MM.1S (cell line): ENCODE measurements at regions not wholly inside any gene's neighbourhood (a gene's known extent, or its start where the extent isn't known, plus 50 kb on each side); places are given as distances from the start of the nearest gene placed in this dataset.

ENCODE experiments used
- DNase-seq: peaks from one replicate; pipeline ENCODE4 v3.0.0-alpha.2; 2015
- H2AFZ ChIP-seq: fragments of 300-600 bp; sonication (generic); 2 replicates; pipeline ENCODE4 v1.6.0; 2016; ENCODE audit warnings: antibody characterized with exemption, low read length
- H3F3A ChIP-seq: fragments of 300-600 bp; sonication (generic); 2 replicates; pipeline ENCODE4 v1.6.1; 2016; ENCODE audit warnings: mild to moderate bottlenecking, antibody characterized with exemption, low read length, moderate library complexity, mixed read lengths; ENCODE audit not compliant: insufficient read depth
- H3K27ac ChIP-seq: fragments of 300-600 bp; sonication (generic); 2 replicates; pipeline ENCODE4 v1.5.1; 2016; ENCODE audit warnings: mild to moderate bottlenecking, low read length
- H3K27me3 ChIP-seq: fragments of 300-600 bp; sonication (generic); replicated peaks from 2 replicates; pipeline ENCODE4 v1.6.0; 2016; ENCODE audit warnings: low read length; ENCODE audit not compliant: insufficient read depth
- H3K36me3 ChIP-seq: fragments of 300-600 bp; sonication (generic); replicated peaks from 2 replicates; pipeline ENCODE4 v1.6.1; 2016; ENCODE audit warnings: mild to moderate bottlenecking, low read length, mixed read lengths; ENCODE audit not compliant: insufficient read depth
- H3K4me1 ChIP-seq: fragments of 300-600 bp; sonication (generic); 2 replicates; pipeline ENCODE4 v1.6.1; 2016; ENCODE audit warnings: low read length, mixed read lengths
- H3K4me2 ChIP-seq: fragments of 300-600 bp; sonication (generic); 2 replicates; pipeline ENCODE4 v1.6.0; 2016; ENCODE audit warnings: low read depth, low read length
- H3K4me3 ChIP-seq: fragments of 300-600 bp; sonication (generic); 2 replicates; pipeline ENCODE4 v1.5.1; 2016; ENCODE audit warnings: low read length, mixed read lengths
- H3K79me2 ChIP-seq: fragments of 300-600 bp; sonication (generic); 2 replicates; pipeline ENCODE4 v1.6.1; 2016; ENCODE audit warnings: mixed run types, low read length, mixed read lengths
- H3K9ac ChIP-seq: fragments of 300-600 bp; sonication (generic); 2 replicates; pipeline ENCODE4 v1.6.1; 2016; ENCODE audit warnings: low read length, mixed read lengths
- H3K9me2 ChIP-seq: fragments of 300-600 bp; sonication (generic); replicated peaks from 2 replicates; pipeline ENCODE4 v1.6.1; 2016; ENCODE audit warnings: mild to moderate bottlenecking, low read length, mixed read lengths; ENCODE audit not compliant: insufficient read depth
- H3K9me3 ChIP-seq: fragments of 300-600 bp; sonication (generic); replicated peaks from 2 replicates; pipeline ENCODE4 v1.6.1; 2016; ENCODE audit warnings: mild to moderate bottlenecking, low read length, mixed read lengths; ENCODE audit not compliant: insufficient read depth
- H4K20me1 ChIP-seq: fragments of 300-600 bp; sonication (generic); 2 replicates; pipeline ENCODE4 v1.6.1; 2016; ENCODE audit warnings: mild to moderate bottlenecking, low read length, moderate library complexity, mixed read lengths; ENCODE audit not compliant: insufficient read depth
- EZH2 ChIP-seq: fragments of 300-600 bp; sonication (generic); optimal IDR thresholded peaks from 2 replicates; pipeline ENCODE3; 2017; ENCODE audit warnings: low read depth, mild to moderate bottlenecking, antibody characterized with exemption, low read length, mixed read lengths
- EZH2phosphoT487 ChIP-seq: fragments of 300-600 bp; sonication (generic); IDR thresholded peaks from 2 replicates; pipeline ENCODE4 v1.6.1; 2018; ENCODE audit warnings: antibody characterized with exemption, low read length
- TF ChIP-seq, protein P1 (sequence below): fragments of 300-600 bp; sonication (generic); IDR thresholded peaks from 2 replicates; pipeline ENCODE4 v1.5.1; 2016; ENCODE audit warnings: antibody characterized with exemption, low read length, mixed read lengths

DNA sequence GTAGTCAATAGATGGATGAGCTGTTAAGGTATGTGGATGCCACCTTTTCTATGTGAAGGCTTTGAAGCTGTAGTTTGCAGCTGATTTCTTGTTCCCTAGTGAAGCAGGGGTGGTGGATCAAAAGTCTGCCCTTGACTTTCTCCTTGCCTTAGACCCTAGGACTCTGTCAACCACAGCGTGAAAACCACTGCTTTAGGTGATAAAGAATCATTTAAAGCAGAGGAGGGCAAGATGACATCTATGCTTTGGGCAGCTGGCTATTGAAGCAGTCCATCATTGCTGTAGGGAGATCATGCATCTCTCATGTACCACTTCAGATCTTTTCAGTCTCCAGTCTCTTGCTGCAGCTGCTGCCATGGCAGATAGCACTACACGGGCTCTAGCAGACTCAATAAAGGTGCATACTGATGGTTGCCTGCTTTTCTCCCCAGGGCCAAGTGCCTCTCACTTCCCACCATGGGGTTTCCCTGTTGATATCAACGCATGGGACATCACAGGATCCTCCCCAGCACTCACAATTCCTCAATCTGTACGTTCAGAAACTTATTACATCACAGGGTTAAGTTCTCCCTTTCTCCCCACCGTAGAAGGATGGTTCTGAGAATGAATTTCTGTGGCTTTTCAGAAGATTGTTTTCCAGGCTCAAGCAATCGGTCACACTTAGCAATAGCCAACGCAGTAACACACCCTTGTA lies 122.0 kb upstream of the STMND1 start:
- H3K9ac ChIP-seq = no peak overlapping the region
- no peak for DNase-seq
- H3K4me1 ChIP-seq = no peaks in the 10 kb centered on the region
- H3K36me3 ChIP-seq = no peaks in the 10 kb centered on the region
- H3K4me3 ChIP-seq = no peak overlapping the region
- no peaks in the 10 kb centered on the region for H3K9me3 ChIP-seq
- no peaks in the 10 kb centered on the region for H3K27me3 ChIP-seq
- H3K79me2 ChIP-seq = no peaks in the 10 kb centered on the region
- no peaks in the 10 kb centered on the region for H3F3A ChIP-seq
- no peaks in the 10 kb centered on the region for H3K9me2 ChIP-seq
- H3K27ac ChIP-seq = no peak overlapping the region
- TF ChIP-seq, protein P1, sequence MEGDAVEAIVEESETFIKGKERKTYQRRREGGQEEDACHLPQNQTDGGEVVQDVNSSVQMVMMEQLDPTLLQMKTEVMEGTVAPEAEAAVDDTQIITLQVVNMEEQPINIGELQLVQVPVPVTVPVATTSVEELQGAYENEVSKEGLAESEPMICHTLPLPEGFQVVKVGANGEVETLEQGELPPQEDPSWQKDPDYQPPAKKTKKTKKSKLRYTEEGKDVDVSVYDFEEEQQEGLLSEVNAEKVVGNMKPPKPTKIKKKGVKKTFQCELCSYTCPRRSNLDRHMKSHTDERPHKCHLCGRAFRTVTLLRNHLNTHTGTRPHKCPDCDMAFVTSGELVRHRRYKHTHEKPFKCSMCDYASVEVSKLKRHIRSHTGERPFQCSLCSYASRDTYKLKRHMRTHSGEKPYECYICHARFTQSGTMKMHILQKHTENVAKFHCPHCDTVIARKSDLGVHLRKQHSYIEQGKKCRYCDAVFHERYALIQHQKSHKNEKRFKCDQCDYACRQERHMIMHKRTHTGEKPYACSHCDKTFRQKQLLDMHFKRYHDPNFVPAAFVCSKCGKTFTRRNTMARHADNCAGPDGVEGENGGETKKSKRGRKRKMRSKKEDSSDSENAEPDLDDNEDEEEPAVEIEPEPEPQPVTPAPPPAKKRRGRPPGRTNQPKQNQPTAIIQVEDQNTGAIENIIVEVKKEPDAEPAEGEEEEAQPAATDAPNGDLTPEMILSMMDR = no peak
- TF ChIP-seq EZH2phosphoT487 (no peak), EZH2 (no peak)
- H4K20me1 ChIP-seq = no peaks in the 10 kb centered on the region
- no peak overlapping the region for H2AFZ ChIP-seq
- H3K4me2 ChIP-seq = no peak overlapping the region

DNA sequence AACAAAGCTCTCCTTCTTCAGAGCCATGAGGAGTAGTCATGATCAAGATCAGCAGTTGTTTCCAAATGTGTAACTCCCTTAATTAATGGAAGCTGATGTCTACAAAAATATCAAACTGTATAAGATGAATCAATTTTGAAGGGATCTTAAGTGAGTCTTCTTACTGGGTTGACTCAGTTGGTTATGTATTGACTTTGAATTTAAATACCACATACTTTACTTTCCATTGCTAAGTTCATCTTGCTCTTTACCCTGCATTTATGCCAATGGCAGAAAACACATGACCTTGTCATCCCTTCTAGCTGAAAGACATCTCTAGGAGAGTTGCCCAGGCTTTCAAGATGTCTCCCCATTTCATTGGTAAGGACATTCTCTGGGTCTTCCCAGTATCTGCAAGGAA lies 123.2 kb upstream of the STMND1 start:
- H3K79me2 ChIP-seq = no peaks in the 10 kb centered on the region
- no peak overlapping the region for H3K9ac ChIP-seq
- no peaks in the 10 kb centered on the region for H3K4me1 ChIP-seq
- no peak overlapping the region for H3K27ac ChIP-seq
- no peaks in the 10 kb centered on the region for H3K9me3 ChIP-seq
- H3K4me3 ChIP-seq = no peak overlapping the region
- no peak for DNase-seq
- no peak overlapping the region for H3K4me2 ChIP-seq
- TF ChIP-seq EZH2 (no peak), EZH2phosphoT487 (no peak)
- TF ChIP-seq, protein P1 = no peak
- H3K9me2 ChIP-seq = no peaks in the 10 kb centered on the region
- no peak overlapping the region for H2AFZ ChIP-seq
- no peaks in the 10 kb centered on the region for H3F3A ChIP-seq
- no peaks in the 10 kb centered on the region for H4K20me1 ChIP-seq
- no peaks in the 10 kb centered on the region for H3K27me3 ChIP-seq
- H3K36me3 ChIP-seq = no peaks in the 10 kb centered on the region

DNA sequence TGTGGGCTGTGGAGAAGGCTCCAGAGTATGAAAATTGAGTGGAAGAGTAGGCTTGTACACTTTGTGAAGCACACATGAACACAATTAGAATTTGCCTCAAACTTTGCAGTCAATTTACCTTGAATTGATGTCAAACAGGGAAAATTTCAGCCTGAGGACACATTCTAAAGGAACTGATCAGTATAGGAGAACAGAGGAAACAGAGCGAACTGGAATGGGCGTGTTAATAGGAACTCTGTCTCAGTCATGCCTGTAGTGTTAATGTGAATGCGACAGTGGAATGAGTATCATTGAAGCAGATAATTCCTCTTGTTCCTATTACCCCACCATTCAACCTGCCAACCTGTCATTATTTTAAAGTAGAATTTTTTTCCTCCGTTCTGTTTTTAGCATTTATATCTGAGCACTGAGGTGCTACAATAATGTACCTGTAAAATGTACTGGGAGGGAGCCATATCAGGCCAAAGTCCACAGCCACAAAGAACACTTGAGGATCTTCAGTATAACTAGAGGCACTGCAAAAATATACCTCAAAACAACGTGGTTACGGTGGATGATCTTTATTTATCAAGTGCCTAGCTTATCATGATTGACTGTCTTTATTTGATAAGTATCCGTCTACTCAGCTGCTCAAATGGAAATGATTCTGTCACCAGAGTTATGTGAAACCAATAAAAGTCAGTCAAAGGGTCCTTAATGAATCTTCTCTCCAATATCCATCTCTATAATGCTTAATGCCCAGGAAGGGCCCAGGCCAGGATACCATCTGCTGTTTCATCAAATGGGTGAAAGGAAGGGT lies 125.3 kb upstream of the STMND1 start:
- TF ChIP-seq EZH2phosphoT487 (no peak), EZH2 (no peak)
- TF ChIP-seq, protein P1 = no peak
- DNase-seq = no peak
- Histone ChIP-seq H3K79me2 (no peaks in the 10 kb centered on the region), H3K4me1 (no peaks in the 10 kb centered on the region), H3K9me3 (no peaks in the 10 kb centered on the region), H3K9me2 (no peaks in the 10 kb centered on the region), H3K4me3 (no peak overlapping the region), H3K9ac (no peak overlapping the region), H3K36me3 (no peaks in the 10 kb centered on the region), H3F3A (no peaks in the 10 kb centered on the region), H3K27ac (no peak overlapping the region), H3K27me3 (no peaks in the 10 kb centered on the region), H3K4me2 (no peak overlapping the region), H4K20me1 (no peaks in the 10 kb centered on the region), H2AFZ (no peak overlapping the region)
